MM.1S (cell line): ENCODE measurements at regions not wholly inside any gene's neighbourhood (a gene's known extent, or its start where the extent isn't known, plus 50 kb on each side); places are given as distances from the start of the nearest gene placed in this dataset.

Source experiments
- DNase-seq: peaks from one replicate; pipeline ENCODE4 v3.0.0-alpha.2; 2015
- H2AFZ ChIP-seq: fragments of 300-600 bp; sonication (generic); 2 replicates; pipeline ENCODE4 v1.6.0; 2016; ENCODE audit warnings: antibody characterized with exemption, low read length
- H3F3A ChIP-seq: fragments of 300-600 bp; sonication (generic); 2 replicates; pipeline ENCODE4 v1.6.1; 2016; ENCODE audit warnings: mild to moderate bottlenecking, antibody characterized with exemption, low read length, moderate library complexity, mixed read lengths; ENCODE audit not compliant: insufficient read depth
- H3K27ac ChIP-seq: fragments of 300-600 bp; sonication (generic); 2 replicates; pipeline ENCODE4 v1.5.1; 2016; ENCODE audit warnings: mild to moderate bottlenecking, low read length
- H3K27me3 ChIP-seq: fragments of 300-600 bp; sonication (generic); replicated peaks from 2 replicates; pipeline ENCODE4 v1.6.0; 2016; ENCODE audit warnings: low read length; ENCODE audit not compliant: insufficient read depth
- H3K36me3 ChIP-seq: fragments of 300-600 bp; sonication (generic); replicated peaks from 2 replicates; pipeline ENCODE4 v1.6.1; 2016; ENCODE audit warnings: mild to moderate bottlenecking, low read length, mixed read lengths; ENCODE audit not compliant: insufficient read depth
- H3K4me1 ChIP-seq: fragments of 300-600 bp; sonication (generic); 2 replicates; pipeline ENCODE4 v1.6.1; 2016; ENCODE audit warnings: low read length, mixed read lengths
- H3K4me2 ChIP-seq: fragments of 300-600 bp; sonication (generic); 2 replicates; pipeline ENCODE4 v1.6.0; 2016; ENCODE audit warnings: low read depth, low read length
- H3K4me3 ChIP-seq: fragments of 300-600 bp; sonication (generic); 2 replicates; pipeline ENCODE4 v1.5.1; 2016; ENCODE audit warnings: low read length, mixed read lengths
- H3K79me2 ChIP-seq: fragments of 300-600 bp; sonication (generic); 2 replicates; pipeline ENCODE4 v1.6.1; 2016; ENCODE audit warnings: mixed run types, low read length, mixed read lengths
- H3K9ac ChIP-seq: fragments of 300-600 bp; sonication (generic); 2 replicates; pipeline ENCODE4 v1.6.1; 2016; ENCODE audit warnings: low read length, mixed read lengths
- H3K9me2 ChIP-seq: fragments of 300-600 bp; sonication (generic); replicated peaks from 2 replicates; pipeline ENCODE4 v1.6.1; 2016; ENCODE audit warnings: mild to moderate bottlenecking, low read length, mixed read lengths; ENCODE audit not compliant: insufficient read depth
- H3K9me3 ChIP-seq: fragments of 300-600 bp; sonication (generic); replicated peaks from 2 replicates; pipeline ENCODE4 v1.6.1; 2016; ENCODE audit warnings: mild to moderate bottlenecking, low read length, mixed read lengths; ENCODE audit not compliant: insufficient read depth
- H4K20me1 ChIP-seq: fragments of 300-600 bp; sonication (generic); 2 replicates; pipeline ENCODE4 v1.6.1; 2016; ENCODE audit warnings: mild to moderate bottlenecking, low read length, moderate library complexity, mixed read lengths; ENCODE audit not compliant: insufficient read depth
- EZH2 ChIP-seq: fragments of 300-600 bp; sonication (generic); optimal IDR thresholded peaks from 2 replicates; pipeline ENCODE3; 2017; ENCODE audit warnings: low read depth, mild to moderate bottlenecking, antibody characterized with exemption, low read length, mixed read lengths
- EZH2phosphoT487 ChIP-seq: fragments of 300-600 bp; sonication (generic); IDR thresholded peaks from 2 replicates; pipeline ENCODE4 v1.6.1; 2018; ENCODE audit warnings: antibody characterized with exemption, low read length
- TF ChIP-seq, protein P1 (sequence below): fragments of 300-600 bp; sonication (generic); IDR thresholded peaks from 2 replicates; pipeline ENCODE4 v1.5.1; 2016; ENCODE audit warnings: antibody characterized with exemption, low read length, mixed read lengths

GRCh38 chr12:28891126-28891525 lies 258.0 kb upstream of the FAR2 start:
- H3K9ac ChIP-seq = no peak overlapping the region
- no peaks in the 10 kb centered on the region for H3K9me3 ChIP-seq
- no peak overlapping the region for H3K27ac ChIP-seq
- H3K9me2 ChIP-seq = no peaks in the 10 kb centered on the region
- no peak overlapping the region for H3K4me2 ChIP-seq
- H3K4me3 ChIP-seq = no peak overlapping the region
- H3K79me2 ChIP-seq = no peaks in the 10 kb centered on the region
- no peak for DNase-seq
- no peaks in the 10 kb centered on the region for H3K36me3 ChIP-seq
- no peaks in the 10 kb centered on the region for H4K20me1 ChIP-seq
- no peaks in the 10 kb centered on the region for H3K4me1 ChIP-seq
- no peaks in the 10 kb centered on the region for H3F3A ChIP-seq
- H3K27me3 ChIP-seq = no peaks in the 10 kb centered on the region
- TF ChIP-seq EZH2 = no peak
- TF ChIP-seq EZH2phosphoT487 = no peak
- TF ChIP-seq, protein P1, sequence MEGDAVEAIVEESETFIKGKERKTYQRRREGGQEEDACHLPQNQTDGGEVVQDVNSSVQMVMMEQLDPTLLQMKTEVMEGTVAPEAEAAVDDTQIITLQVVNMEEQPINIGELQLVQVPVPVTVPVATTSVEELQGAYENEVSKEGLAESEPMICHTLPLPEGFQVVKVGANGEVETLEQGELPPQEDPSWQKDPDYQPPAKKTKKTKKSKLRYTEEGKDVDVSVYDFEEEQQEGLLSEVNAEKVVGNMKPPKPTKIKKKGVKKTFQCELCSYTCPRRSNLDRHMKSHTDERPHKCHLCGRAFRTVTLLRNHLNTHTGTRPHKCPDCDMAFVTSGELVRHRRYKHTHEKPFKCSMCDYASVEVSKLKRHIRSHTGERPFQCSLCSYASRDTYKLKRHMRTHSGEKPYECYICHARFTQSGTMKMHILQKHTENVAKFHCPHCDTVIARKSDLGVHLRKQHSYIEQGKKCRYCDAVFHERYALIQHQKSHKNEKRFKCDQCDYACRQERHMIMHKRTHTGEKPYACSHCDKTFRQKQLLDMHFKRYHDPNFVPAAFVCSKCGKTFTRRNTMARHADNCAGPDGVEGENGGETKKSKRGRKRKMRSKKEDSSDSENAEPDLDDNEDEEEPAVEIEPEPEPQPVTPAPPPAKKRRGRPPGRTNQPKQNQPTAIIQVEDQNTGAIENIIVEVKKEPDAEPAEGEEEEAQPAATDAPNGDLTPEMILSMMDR = no peak
- no peak overlapping the region for H2AFZ ChIP-seq

GRCh38 chr12:28893365-28893764 lies 255.7 kb upstream of the FAR2 start:
- TF ChIP-seq, protein P1 = no peak
- TF ChIP-seq EZH2phosphoT487 (no peak), EZH2 (no peak)
- no peaks in the 10 kb centered on the region for H3K4me1 ChIP-seq
- no peaks in the 10 kb centered on the region for H4K20me1 ChIP-seq
- no peak overlapping the region for H2AFZ ChIP-seq
- no peak overlapping the region for H3K27ac ChIP-seq
- H3K9ac ChIP-seq = no peak overlapping the region
- H3K27me3 ChIP-seq = no peaks in the 10 kb centered on the region
- no peaks in the 10 kb centered on the region for H3K9me3 ChIP-seq
- H3K9me2 ChIP-seq = no peaks in the 10 kb centered on the region
- no peak for DNase-seq
- no peaks in the 10 kb centered on the region for H3K79me2 ChIP-seq
- H3K4me2 ChIP-seq = no peak overlapping the region
- H3K36me3 ChIP-seq = no peaks in the 10 kb centered on the region
- no peaks in the 10 kb centered on the region for H3F3A ChIP-seq
- H3K4me3 ChIP-seq = no peak overlapping the region

DNA sequence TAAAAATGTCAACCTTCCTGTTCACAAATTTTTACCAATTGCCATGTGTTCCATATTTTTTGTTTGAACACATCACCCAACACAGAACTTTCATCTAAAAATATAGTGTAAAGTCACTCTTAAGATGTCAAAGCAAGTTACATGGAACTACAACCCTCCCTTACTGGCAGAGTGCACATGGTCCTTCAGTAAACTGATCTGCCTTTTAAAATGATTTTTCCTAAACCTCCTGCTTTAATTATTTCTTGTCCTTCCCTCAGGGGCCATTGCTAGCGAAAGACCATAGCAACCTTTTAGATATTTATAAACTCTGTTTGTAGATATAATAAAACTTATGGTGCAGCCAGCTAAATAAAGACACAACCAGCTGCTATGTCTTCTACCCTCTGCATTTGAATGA lies 255.2 kb upstream of the FAR2 start:
- Histone ChIP-seq H3F3A (no peaks in the 10 kb centered on the region), H3K4me1 (no peaks in the 10 kb centered on the region)

More for the DNA sequence above, 255.2 kb upstream of the FAR2 start:
- Histone ChIP-seq H3K79me2 (no peaks in the 10 kb centered on the region), H4K20me1 (no peaks in the 10 kb centered on the region), H3K9ac (no peak overlapping the region), H3K9me3 (no peaks in the 10 kb centered on the region), H3K27ac (no peak overlapping the region), H3K27me3 (no peaks in the 10 kb centered on the region), H2AFZ (no peak overlapping the region), H3K4me3 (no peak overlapping the region), H3K36me3 (no peaks in the 10 kb centered on the region), H3K4me2 (no peak overlapping the region), H3K9me2 (no peaks in the 10 kb centered on the region)
- TF ChIP-seq EZH2phosphoT487 (no peak), EZH2 (no peak)
- TF ChIP-seq, protein P1 = no peak
- DNase-seq = no peak
